Stimulated activated CD4-positive, alpha-beta T cell treated with anti-CD3 and anti-CD28 coated beads, Interleukin-4, amount 100 ng/mL, for 48 hours (primary cell): ENCODE measurements at regions not wholly inside any gene's neighbourhood (a gene's known extent, or its start where the extent isn't known, plus 50 kb on each side); places are given as distances from the start of the nearest gene placed in this dataset.
"Not testable (repeated sequence)": the region's sequence is repeated elsewhere in the genome, so short reads cannot be mapped to it uniquely, and the experiment has no call there.

Source experiments
- DNase-seq, 2 donors: peaks; one replicate each; pipeline ENCODE4 v3.0.0-alpha.2; 2020; ENCODE audit warnings: low read depth in 2 of 2

DNA sequence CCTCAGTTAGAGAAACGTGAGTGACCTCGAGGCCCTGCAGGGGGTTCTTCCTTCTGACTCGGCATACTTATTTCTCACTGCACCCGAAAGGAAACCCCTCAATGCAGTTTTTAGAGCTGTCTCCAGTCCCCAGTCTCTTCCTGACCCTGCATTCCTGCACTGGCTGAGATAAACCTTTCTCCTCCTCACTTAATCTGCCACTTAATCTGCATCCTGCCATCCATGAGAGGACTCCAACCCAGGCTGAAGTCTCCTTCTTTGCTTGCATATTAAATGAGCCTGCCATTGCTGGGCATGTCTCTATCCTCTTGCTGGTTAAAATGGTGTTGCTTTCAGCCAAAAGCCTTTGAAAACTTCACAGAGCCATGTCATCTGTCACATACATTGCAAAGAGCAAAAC lies 125.6 kb upstream of the GATA6 start:
- no peak for DNase-seq

- DNase-seq = no peak
These were observed 124.7 kb upstream of the GATA6 start for GRCh38 chr18:22044474-22045220.

GRCh38 chr18:22045221-22045918 lies 124.0 kb upstream of the GATA6 start:
- no peak for DNase-seq

DNA sequence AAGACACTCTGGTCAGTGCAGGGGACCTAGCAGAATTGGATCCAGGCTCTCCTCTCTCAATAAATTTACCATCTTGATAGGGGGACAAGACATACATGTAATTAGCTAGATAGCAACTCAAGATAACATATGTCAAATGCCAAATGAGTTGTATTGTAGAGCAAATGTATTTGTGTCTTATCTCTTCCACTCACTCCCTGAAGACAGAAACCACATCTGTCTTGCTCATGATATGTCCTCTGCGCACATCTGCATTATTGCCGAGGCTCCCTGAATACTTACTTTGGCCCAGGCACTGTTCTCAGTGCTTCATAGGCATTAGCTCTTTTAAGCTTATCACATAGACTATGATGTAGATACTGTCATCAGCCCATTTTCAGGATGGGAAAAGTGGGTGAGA lies 122.9 kb upstream of the GATA6 start:
- DNase-seq = no peak

DNA sequence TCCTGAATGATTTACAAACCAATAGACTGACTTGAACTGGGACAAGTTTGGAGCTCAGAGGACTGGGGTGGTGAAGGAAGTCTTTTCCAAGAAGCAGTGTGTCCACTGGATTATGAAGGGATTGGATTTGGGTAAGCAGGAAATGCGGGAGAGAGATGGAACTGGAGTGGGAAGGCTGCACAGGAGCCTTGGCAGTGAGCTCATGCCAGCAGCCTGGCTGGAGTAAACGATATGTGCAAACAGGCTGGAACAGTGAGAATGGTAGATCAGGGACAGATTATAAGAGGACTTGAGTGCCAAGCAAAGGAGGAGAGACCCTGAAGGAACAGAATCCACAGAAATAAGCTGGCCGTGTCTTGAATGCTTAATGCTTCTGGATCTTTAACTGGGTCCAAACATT lies 121.9 kb upstream of the GATA6 start:
- DNase-seq = no peak

DNA sequence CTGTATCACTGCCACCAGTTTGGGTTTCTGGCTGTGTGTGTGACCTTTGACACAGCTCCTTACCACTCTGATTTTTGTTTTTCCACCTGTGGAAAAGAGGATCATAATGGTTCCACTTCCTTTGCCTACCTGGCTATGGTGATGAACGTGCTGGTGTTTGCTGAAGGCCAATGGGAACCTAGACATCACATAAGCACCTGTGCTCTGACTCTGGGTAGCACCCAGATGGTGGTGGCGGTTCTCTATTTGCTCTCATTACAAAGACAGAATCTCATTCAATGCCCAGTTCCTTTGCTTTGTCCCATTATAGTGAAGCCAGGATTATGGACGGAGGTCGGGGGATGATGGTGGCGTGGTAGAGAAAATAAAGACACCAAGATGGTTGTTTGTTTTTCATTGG lies 121.2 kb upstream of the GATA6 start:
- no peak for DNase-seq

GRCh38 chr18:22048932-22049615 lies 120.3 kb upstream of the GATA6 start:
- no peak for DNase-seq

DNA sequence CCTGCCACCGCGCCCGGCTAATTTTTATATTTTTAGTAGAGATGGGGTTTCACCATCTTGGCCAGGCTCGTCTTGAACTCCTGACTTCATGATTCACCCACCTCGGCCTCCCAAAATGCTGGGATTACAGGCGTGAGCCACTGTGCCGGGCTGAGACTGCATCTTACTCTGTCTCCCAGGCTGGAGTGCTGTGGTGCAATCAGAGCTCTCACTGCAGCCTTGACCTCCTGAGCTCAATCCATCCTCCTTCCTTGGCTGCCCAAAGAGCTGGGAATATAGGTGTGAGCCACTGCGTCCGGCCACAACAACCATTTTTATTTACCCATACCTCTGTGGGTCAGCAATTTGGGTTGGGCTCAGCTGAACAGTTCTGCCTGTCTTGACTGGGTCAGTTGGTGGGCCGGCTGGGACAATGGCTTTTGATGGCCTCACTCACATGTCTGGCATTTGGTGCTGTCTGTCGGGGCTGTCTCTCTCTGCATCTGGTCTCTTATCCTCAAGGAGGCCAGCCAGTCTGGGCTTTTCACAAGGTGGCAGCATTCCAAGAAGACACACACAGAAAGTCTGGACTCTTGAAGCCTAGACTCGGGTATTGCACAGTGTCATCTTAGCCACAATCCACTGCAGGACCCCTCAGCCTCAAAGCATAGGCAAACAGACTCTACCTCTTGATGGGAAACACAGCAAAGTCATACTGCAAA lies 116.8 kb upstream of the GATA6 start:
- no peak for DNase-seq

DNA sequence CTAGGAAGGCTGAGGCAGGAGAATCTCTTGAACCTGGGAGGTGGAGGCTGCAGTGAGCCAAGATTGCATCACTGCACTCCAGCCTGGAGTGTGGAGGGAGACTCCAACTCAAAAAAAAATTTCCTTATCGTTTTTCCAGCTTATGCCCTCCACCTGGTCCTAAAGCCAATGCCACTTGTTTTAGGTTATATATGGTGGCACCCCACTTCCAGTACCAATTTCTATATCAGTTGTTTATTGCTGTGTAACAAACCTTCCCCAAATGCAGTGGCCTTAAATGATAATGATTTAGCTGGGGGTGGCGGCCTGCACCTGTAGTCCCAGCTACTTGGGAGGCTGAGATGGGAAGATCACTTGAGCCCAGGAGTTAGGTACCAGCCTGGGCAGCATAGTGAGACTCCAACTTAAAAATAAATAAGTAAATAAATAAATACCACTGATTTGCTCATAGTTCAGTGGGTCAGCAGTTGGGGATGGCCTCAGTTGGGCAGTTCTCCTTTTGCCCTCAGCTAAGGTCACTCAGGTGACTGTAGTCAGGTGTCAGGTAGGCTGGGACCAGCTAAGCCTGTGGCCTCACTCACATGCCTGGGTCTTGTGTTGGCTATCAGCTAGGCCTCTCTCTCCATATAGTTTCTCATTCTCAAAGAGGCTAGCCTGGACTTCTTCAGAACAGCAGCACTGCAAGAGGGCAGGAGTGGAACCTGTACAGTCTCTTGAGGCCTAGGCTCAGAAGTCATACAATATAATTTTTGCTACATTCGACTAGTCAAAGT lies 113.7 kb upstream of the GATA6 start:
- no peak for DNase-seq

GRCh38 chr18:22056950-22057349 lies 112.4 kb upstream of the GATA6 start:
- no peak for DNase-seq

DNA sequence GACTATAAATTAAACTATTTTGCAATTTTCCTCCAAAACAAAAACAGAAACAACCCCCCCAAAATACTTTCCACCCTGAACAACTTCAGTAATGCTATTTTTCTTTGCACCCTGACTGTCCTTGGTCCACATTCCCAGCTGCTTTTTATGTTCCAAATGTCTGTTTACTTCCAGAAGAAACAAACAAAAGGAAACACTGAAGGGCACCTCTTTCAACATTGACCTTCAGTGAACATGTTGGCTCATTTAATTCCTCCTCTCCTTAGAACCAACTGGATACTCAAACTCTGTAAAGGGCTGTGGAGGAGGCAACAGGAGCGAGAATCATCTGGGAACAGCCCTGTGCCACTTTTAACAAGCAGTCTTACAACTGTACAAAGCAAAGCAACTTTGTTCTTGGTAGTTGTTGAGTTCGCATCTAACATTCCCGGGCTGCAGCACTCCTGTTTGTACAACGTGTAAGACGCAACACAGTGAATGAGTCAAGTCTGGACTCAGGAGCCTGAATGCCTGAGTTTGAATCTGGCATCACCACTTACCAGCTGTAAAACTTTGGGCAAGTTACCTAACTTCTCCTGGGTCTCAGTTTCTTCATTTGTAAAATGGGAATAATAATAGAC lies 111.4 kb upstream of the GATA6 start:
- no peak for DNase-seq

DNA sequence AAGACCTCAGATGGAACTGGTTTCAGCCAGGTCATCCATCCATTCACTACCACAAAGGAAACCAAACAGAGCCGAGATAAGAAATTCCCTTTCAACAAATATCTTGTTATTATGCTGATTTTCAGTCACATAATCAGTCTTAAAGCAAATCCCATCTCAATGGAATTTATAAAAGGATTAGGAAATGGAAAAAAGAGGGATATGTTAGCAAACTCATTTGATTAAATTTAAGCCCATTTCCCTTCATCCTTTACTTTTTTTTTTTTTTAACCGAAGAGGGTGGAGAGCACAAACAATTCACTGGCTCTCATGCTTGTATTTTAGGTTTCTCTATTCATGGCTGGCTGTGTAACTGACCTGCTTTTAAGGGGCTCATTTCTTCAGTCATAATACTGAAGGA lies 109.0 kb upstream of the GATA6 start:
- DNase-seq = no peak

DNA sequence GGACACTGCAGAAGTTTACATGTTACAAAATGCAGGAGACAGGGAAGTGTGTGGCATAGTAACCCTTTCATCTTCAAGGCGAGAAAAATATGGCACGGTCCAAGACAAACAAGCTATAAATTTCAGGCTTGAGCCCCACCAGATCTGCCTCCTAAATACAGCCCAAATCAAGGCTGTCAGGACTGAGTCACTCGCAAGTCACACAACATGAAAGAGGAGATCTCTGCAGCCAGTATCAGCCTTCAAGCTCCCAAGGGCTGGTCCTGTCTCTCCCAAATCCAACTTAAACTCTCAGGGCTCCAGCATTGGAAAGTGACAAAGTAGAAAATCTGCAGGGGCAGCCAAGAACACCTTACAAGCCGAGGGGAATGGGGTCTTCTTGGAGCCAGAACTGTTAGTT lies 106.3 kb upstream of the GATA6 start:
- DNase-seq = no peak

DNA sequence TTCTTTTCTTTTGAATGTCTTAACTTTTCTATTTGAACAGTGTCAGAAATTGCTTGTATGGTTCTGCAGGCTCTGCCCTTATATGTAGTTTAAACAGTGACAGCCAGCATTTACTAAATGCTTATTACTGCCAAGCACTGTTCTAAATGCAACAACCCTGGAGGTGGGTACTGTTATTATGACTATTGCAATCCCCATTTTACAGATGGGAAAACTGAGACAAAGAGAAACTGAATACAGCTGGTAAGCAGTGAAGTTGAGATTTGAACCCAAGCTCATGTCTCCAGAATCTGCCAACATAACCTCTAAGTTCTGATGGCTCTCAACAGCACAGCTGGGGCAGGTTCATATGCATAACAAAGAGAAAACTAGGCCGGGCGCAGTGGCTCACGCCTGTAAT lies 105.7 kb upstream of the GATA6 start:
- DNase-seq = no peak

DNA sequence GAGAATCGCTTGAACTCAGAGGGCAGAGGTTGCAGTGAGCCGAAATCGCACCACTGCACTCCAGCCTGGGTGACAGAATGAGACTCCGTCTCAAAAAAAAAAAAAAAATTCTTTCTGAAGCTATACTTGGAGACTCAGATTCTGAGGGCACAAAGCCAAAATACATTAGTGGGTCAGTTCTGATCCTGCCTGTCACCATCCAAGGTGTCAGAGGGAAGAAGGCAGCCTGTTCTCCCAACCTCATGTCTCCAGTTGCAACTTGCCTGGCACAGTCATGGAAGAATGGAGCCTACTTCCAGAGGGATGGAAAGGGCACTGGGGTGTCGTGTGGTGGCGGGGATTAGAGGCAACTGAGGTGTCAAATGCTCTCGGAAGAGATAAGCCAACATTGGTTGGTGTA lies 104.8 kb upstream of the GATA6 start:
- DNase-seq = no peak

DNA sequence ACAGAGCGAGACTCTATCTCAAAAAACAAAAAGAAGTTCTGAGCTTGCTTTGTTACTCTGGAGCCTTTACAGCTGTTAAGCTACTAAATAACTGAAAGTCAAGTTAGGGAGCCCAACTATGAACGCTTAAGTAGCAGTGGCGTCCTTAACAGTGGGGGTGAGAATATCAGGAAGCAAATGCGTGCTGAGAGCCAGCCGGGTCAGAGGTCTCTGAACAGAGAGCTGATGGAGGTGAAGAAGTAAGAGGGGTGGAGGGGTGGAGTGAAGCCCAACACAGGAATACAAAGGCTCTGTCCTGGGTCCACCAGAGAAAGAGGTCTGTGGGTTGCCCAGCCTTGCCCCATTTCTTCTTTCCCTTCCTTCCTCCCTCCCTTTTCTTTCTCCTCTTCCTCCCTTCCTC lies 104.1 kb upstream of the GATA6 start:
- no peak for DNase-seq

- no peak for DNase-seq
These were observed 103.3 kb upstream of the GATA6 start for GRCh38 chr18:22066083-22066485.

GRCh38 chr18:22067109-22067508 lies 102.3 kb upstream of the GATA6 start:
- no peak for DNase-seq

DNA sequence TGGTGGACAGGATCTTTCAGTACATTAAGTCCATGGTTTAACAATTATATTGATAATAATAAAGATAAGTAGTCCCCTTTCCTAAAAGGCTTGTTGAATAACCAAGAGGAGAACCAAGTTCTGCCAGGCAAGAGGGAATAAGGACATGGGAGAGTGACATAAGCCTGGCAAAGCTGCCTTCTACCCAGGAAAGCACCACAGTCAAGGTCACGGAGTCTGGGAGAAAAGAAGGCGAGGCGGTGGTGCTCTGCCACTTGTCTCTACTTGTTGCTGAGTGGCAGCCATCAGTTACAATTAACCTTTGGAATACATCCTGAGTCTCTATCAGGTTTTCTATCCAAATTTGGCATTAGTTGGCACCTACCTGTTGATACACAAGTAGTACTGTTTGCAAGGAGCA lies 101.7 kb upstream of the GATA6 start:
- no peak for DNase-seq

DNA sequence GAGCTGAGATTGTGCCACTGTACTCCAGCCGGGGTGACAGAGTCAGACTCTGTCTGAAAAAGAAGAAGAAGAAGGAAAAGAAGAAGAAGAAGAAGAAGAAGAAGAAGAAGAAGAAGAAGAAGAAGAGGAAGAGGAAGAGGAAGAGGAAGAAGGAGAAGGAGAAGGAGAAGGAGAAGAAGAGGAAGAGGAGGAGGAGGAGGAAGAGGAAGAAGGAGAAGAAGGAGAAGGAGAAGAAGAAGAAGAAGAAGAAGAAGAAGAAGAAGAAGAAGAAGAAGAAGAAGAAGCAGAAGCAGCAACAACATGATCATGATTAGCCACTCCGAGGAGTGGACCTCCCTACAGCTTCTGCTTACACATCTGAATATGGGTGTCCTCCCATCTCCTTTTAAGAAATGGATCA lies 100.6 kb upstream of the GATA6 start:
- DNase-seq = not testable (repeated sequence)

DNA sequence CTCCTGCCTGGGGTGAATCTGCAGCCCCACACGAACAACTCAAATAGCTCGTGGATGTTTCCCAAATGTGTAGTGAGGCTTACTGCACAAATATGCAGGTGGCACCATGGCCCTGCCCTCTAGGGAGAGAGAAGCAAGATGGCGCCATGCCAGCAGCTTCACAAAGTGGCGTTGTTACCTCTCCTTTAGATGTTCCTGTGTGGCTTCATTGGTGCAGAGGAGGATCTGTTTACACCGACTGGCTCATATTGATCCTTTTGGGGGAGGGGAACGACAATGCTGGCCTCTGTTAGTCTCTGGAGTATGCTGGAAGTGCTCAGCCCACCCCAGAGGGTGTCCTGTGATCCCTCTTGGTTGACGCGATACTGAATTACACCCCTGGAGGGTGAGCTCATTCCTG lies 99.5 kb upstream of the GATA6 start:
- no peak for DNase-seq
